SKM-1 (cell line): ENCODE measurements at regions not wholly inside any gene's neighbourhood (a gene's known extent, or its start where the extent isn't known, plus 50 kb on each side); places are given as distances from the start of the nearest gene placed in this dataset.
A peak's percentile ranks its signal among the peaks of the same experiment; 100 is the strongest.

Source experiments
- DNase-seq: peaks from one replicate; lab custom pipeline; 2025; ENCODE audit not compliant: unreplicated experiment; lab: John Stamatoyannopoulos, UW

DNA sequence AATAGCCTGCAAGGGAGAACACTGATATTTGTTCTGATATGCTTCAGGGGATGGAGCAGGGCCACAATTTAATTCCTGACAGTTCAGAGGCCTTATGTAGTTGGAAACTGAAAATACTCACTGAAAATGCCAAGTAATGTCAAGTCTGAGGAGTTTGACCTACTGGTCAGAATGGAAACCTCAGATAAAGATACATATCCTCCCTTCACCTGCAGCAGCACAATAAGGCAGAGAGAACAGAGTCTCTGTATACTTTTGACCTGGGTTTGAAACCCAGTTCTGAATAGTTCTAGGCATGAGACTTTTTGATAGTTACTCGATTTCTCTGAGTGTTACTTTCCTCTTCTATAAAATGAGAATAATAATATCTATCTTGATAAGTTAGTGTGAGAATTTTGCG is 65.8 kb upstream of the TRPC5 start:
- DNase-seq = no peak

DNA sequence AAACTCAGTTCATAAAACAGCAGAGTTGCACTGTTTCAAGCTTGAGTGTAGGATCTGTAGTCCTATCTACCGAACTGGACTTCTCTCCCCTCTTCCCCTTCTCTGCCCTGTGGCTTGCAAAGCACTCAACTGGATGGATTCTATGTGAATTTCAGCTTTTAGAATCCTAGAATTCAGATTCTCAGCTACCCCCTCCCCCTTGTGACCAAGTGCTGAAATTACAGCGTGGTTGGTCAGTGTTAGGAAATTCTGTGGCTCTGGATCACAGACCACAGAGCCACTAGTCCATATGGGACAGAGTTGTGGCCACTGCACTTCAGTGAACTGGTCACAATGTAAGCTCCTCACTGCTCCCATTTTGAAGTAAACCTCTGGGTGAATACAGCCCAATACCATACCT is 64.6 kb upstream of the TRPC5 start:
- DNase-seq = peak; percentile 8

DNA sequence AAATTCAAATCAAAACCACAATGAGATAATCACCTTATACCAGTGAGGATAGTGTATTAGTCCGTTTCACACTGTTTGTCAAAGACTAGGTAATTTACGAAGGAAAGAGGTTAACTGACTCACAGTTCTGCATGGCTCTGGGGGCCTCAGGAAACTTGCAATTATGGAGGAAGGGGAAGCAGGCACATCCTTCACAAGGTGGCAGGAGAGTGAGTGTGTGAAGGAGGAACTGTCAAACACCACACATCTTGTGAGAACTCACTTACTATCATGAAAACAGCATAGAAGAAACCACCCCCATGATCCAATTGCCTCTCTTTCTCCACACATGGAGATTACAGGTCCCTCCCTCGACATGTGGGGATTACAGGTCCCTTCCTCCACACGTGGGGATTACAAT is 54.7 kb upstream of the TRPC5 start:
- DNase-seq = peak; percentile 1
